ENCODE measurements at regions not wholly inside any gene's neighbourhood (a gene's known extent, or its start where the extent isn't known, plus 50 kb on each side); places are given as distances from the start of the nearest gene placed in this dataset.

DNA sequence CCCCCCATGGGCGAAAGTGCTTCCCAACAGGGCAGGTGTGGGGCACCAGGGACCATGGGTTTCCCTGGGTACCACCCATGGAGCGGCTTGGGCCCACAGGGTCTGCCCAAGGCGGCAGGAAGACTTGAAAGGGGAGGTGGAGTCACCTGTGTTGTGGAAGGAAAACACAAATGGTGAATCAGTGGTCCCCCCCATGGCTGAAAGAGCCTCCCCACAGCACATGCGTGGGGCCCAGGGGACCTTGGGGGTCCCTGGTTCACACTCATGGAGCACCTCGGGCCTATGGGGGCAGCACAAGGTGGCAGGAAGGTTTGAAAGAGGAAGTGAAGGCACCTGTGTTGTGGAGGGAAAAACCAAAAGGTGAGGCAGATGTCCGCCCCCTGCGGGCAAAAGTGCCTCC lies 581.9 kb downstream of the ALG10 start:
- Histone ChIP-seq H3K9me2 (replicated peaks; ENCODE audit: insufficient read depth) (no peaks in the 10 kb centered on the region), H3K36me3 (replicated peaks; ENCODE audit: insufficient read depth, low read depth) (no peaks in the 10 kb centered on the region), H3K27ac (no peak overlapping the region), H3K9me3 (ENCODE audit: low read depth) (no peaks in the 10 kb centered on the region), H3K4me1 (ENCODE audit: insufficient read depth) (no peaks in the 10 kb centered on the region), H3K79me2 (no peaks in the 10 kb centered on the region), H3K27me3 (no peaks in the 10 kb centered on the region), H4K20me1 (ENCODE audit: insufficient read depth, poor library complexity, severe bottlenecking) (no peaks in the 10 kb centered on the region), H3K4me2 (no peak overlapping the region), H2AFZ (no peak overlapping the region), H3K4me3 (no peak overlapping the region)
- 48% methylated on average over 7 of the region's 7 CpGs for WGBS (ENCODE audit: low lambda C conversion rate, missing lambda C conversion rate)
- DNase-seq (ENCODE audit: low spot score) = no peak
- TF ChIP-seq EZH2 (IDR thresholded peaks at IDR 0.05; ENCODE audit: borderline replicate concordance) (no peak), EZH2phosphoT487 (IDR thresholded peaks at IDR 0.05; ENCODE audit: low read depth, severe bottlenecking, unreplicated experiment) (no peak)
- TF ChIP-seq, protein P1, sequence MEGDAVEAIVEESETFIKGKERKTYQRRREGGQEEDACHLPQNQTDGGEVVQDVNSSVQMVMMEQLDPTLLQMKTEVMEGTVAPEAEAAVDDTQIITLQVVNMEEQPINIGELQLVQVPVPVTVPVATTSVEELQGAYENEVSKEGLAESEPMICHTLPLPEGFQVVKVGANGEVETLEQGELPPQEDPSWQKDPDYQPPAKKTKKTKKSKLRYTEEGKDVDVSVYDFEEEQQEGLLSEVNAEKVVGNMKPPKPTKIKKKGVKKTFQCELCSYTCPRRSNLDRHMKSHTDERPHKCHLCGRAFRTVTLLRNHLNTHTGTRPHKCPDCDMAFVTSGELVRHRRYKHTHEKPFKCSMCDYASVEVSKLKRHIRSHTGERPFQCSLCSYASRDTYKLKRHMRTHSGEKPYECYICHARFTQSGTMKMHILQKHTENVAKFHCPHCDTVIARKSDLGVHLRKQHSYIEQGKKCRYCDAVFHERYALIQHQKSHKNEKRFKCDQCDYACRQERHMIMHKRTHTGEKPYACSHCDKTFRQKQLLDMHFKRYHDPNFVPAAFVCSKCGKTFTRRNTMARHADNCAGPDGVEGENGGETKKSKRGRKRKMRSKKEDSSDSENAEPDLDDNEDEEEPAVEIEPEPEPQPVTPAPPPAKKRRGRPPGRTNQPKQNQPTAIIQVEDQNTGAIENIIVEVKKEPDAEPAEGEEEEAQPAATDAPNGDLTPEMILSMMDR (IDR thresholded peaks at IDR 0.05; ENCODE audit: poor library complexity) = no peak

DNA sequence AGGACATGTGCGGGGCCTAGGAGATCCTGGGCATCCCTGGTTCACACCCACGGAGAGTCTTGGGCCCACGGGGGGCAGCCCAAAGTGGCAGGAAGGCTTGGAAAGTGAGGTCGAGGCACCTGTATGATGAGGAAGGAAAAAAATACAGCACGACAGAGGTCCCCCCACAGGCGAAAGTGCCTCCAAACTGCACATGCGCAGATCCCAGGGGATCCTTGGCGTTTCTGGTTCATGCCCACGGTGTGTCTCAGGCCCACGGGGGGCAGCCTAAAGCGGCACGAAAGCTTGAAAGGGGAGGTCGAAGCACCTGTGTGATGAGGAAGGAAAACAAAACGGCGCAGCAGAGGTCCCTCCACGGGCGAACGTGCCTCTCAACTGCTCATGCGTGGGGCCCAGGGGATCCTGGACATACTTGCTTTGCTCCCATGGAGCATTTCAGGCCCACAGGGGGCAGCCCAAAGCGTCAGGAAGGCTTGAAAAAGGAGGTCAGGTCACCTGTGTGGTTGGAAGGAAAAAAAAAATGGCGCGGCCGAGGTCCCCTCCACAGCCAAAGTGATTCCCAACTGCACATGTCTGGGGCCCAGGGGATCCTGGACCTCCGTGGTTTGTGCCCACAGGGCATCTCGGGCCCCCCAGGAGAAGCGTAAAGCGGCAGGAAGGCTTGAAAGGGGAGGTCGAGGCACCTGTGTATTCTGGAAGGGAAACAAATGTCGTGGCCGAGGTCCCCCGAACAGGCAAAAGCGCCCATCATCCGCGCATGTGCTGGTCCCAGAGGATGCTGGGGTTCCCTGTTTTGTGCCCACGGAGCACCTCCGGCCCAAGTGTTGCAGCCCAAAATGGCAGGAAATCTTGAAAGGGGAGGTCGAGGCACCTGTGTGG lies 582.6 kb downstream of the ALG10 start:
- WGBS (ENCODE audit: low lambda C conversion rate, missing lambda C conversion rate) = 80% methylated on average over 35 of the region's 37 CpGs
- H2AFZ ChIP-seq = no peak overlapping the region
- H3K27me3 ChIP-seq = no peaks in the 10 kb centered on the region
- no peaks in the 10 kb centered on the region for H3K36me3 ChIP-seq (replicated peaks; ENCODE audit: insufficient read depth, low read depth)
- H3K4me3 ChIP-seq = no peak overlapping the region
- H3K9me2 ChIP-seq (replicated peaks; ENCODE audit: insufficient read depth) = no peaks in the 10 kb centered on the region
- DNase-seq (ENCODE audit: low spot score) = no peak
- no peaks in the 10 kb centered on the region for H4K20me1 ChIP-seq (ENCODE audit: insufficient read depth, poor library complexity, severe bottlenecking)
- H3K9me3 ChIP-seq (ENCODE audit: low read depth) = no peaks in the 10 kb centered on the region
- no peaks in the 10 kb centered on the region for H3K4me1 ChIP-seq (ENCODE audit: insufficient read depth)
- H3K27ac ChIP-seq = no peak overlapping the region
- no peaks in the 10 kb centered on the region for H3K79me2 ChIP-seq
- TF ChIP-seq EZH2phosphoT487 (IDR thresholded peaks at IDR 0.05; ENCODE audit: low read depth, severe bottlenecking, unreplicated experiment) (no peak), EZH2 (IDR thresholded peaks at IDR 0.05; ENCODE audit: borderline replicate concordance) (no peak)
- TF ChIP-seq, protein P1 (IDR thresholded peaks at IDR 0.05; ENCODE audit: poor library complexity) = no peak
- H3K4me2 ChIP-seq = no peak overlapping the region

- Histone ChIP-seq H2AFZ (no peak overlapping the region), H3K79me2 (no peaks in the 10 kb centered on the region), H3K4me1 (ENCODE audit: insufficient read depth) (no peaks in the 10 kb centered on the region), H3K36me3 (replicated peaks; ENCODE audit: insufficient read depth, low read depth) (no peaks in the 10 kb centered on the region), H3K27ac (no peak overlapping the region), H4K20me1 (ENCODE audit: insufficient read depth, poor library complexity, severe bottlenecking) (no peaks in the 10 kb centered on the region), H3K27me3 (no peaks in the 10 kb centered on the region), H3K4me3 (no peak overlapping the region), H3K9me3 (ENCODE audit: low read depth) (no peaks in the 10 kb centered on the region), H3K4me2 (no peak overlapping the region), H3K9me2 (replicated peaks; ENCODE audit: insufficient read depth) (no peaks in the 10 kb centered on the region)
- no peak for DNase-seq (ENCODE audit: low spot score)
- WGBS (ENCODE audit: low lambda C conversion rate, missing lambda C conversion rate) = 73% methylated on average over 15 of the region's 15 CpGs
- TF ChIP-seq EZH2 (IDR thresholded peaks at IDR 0.05; ENCODE audit: borderline replicate concordance) (no peak), EZH2phosphoT487 (IDR thresholded peaks at IDR 0.05; ENCODE audit: low read depth, severe bottlenecking, unreplicated experiment) (no peak)
- TF ChIP-seq, protein P1 (IDR thresholded peaks at IDR 0.05; ENCODE audit: poor library complexity) = no peak
These were observed 583.2 kb downstream of the ALG10 start for GRCh38 chr12:34605510-34605887.
